Mesenchymal stem cell (in vitro differentiated cells and primary cell): ENCODE measurements at regions not wholly inside any gene's neighbourhood (a gene's known extent, or its start where the extent isn't known, plus 50 kb on each side); places are given as distances from the start of the nearest gene placed in this dataset.

Experiments
- DNase-seq: peaks from one replicate; pipeline ENCODE4 v3.0.0-alpha.2; 2013
- H2AFZ ChIP-seq: one replicate; pipeline ENCODE4 v1.6.1; 2013; ENCODE audit warnings: low read depth, mild to moderate bottlenecking, control low read depth, inconsistent platforms, low read length, moderate library complexity
- H2AK5ac ChIP-seq: 2 replicates; pipeline ENCODE4 v1.6.1; 2013; ENCODE audit warnings: low read length, moderate library complexity, mild to moderate bottlenecking, inconsistent platforms; ENCODE audit not compliant: severe bottlenecking
- H2BK120ac ChIP-seq: one replicate; pipeline ENCODE4 v1.6.1; 2013; ENCODE audit warnings: low read depth, mild to moderate bottlenecking, inconsistent platforms, low read length, moderate library complexity
- H2BK12ac ChIP-seq, 2 experiments: one replicate each; pipeline ENCODE4 v1.6.1; 2013; ENCODE audit warnings: inconsistent platforms in 2 of 2, low read length in 2 of 2, mild to moderate bottlenecking in 2 of 2, moderate library complexity in 2 of 2, control low read depth in 1 of 2
- H2BK15ac ChIP-seq: one replicate; pipeline ENCODE4 v1.6.1; 2013; ENCODE audit warnings: mild to moderate bottlenecking, low read depth, inconsistent platforms; ENCODE audit not compliant: poor library complexity, severe bottlenecking
- H2BK5ac ChIP-seq: 2 replicates; pipeline ENCODE4 v1.6.1; 2013; ENCODE audit warnings: low read depth, mild to moderate bottlenecking, low read length, control low read depth, inconsistent platforms; ENCODE audit not compliant: poor library complexity, severe bottlenecking
- H3K14ac ChIP-seq, 2 experiments: one replicate each; pipeline ENCODE4 v1.6.1; 2013; ENCODE audit warnings: inconsistent platforms in 2 of 2, low read length in 2 of 2, control low read depth in 1 of 2, mild to moderate bottlenecking in 1 of 2, moderate library complexity in 1 of 2
- H3K18ac ChIP-seq, 2 experiments: one replicate each; pipeline ENCODE4 v1.6.1; 2013; ENCODE audit warnings: inconsistent platforms in 2 of 2, low read length in 2 of 2, control low read depth in 1 of 2, low read depth in 1 of 2, mild to moderate bottlenecking in 1 of 2
- H3K23ac ChIP-seq, 2 experiments: one replicate each; pipeline ENCODE4 v1.6.1; 2013; ENCODE audit warnings: inconsistent platforms in 2 of 2, low read length in 2 of 2, mild to moderate bottlenecking in 2 of 2, moderate library complexity in 2 of 2, control low read depth in 1 of 2
- H3K27ac ChIP-seq: 2 replicates; pipeline ENCODE4 v1.5.1; 2013; ENCODE audit warnings: mild to moderate bottlenecking, moderate library complexity, low read length, control low read depth, inconsistent platforms; ENCODE audit not compliant: poor library complexity, severe bottlenecking
- H3K27me3 ChIP-seq, 2 experiments: 2 replicates each; pipeline versions ENCODE4 v1.6.1 to v1.7.0; 2013; ENCODE audit warnings: low read length in 2 of 2, mild to moderate bottlenecking in 2 of 2, moderate library complexity in 2 of 2, control low read depth in 1 of 2, inconsistent platforms in 1 of 2; ENCODE audit not compliant: control insufficient read depth in 1 of 2, insufficient read depth in 1 of 2
- H3K36me3 ChIP-seq, 2 experiments: 2 replicates each; pipeline versions ENCODE4 v1.6.1 to v1.7.0; 2013; ENCODE audit warnings: low read length in 2 of 2, control low read depth in 1 of 2, inconsistent platforms in 1 of 2, low read depth in 1 of 2, mild to moderate bottlenecking in 1 of 2; ENCODE audit not compliant: insufficient read depth in 2 of 2, control insufficient read depth in 1 of 2
- H3K4ac ChIP-seq, 2 experiments: one replicate each; pipeline ENCODE4 v1.6.1; 2013; ENCODE audit warnings: inconsistent platforms in 2 of 2, low read length in 2 of 2, mild to moderate bottlenecking in 2 of 2, moderate library complexity in 2 of 2, control low read depth in 1 of 2, low read depth in 1 of 2
- H3K4me1 ChIP-seq: 2 replicates; pipeline ENCODE4 v1.6.1; 2013; ENCODE audit warnings: low read depth, low read length, control low read depth; ENCODE audit not compliant: control insufficient read depth, insufficient read depth
- H3K4me2 ChIP-seq: 2 replicates; pipeline ENCODE4 v1.6.1; 2013; ENCODE audit warnings: low read length, mild to moderate bottlenecking, inconsistent platforms; ENCODE audit not compliant: poor library complexity, severe bottlenecking
- H3K4me3 ChIP-seq, 2 experiments: 2 replicates each; pipeline versions ENCODE4 v1.5.1 to v1.7.0; 2013; ENCODE audit warnings: low read length in 2 of 2, mild to moderate bottlenecking in 2 of 2, control low read depth in 1 of 2, low read depth in 1 of 2; ENCODE audit not compliant: insufficient read depth in 1 of 2
- H3K79me1 ChIP-seq: replicated peaks from 2 replicates; pipeline ENCODE4 v1.6.1; 2013; ENCODE audit warnings: mild to moderate bottlenecking, control low read depth, low read length, inconsistent platforms; ENCODE audit not compliant: poor library complexity, severe bottlenecking
- H3K9ac ChIP-seq: 2 replicates; pipeline ENCODE4 v1.7.0; 2013; ENCODE audit warnings: mild to moderate bottlenecking, low read length, moderate library complexity
- H3K9me3 ChIP-seq: 2 replicates; pipeline ENCODE4 v1.7.0; 2013; ENCODE audit warnings: mild to moderate bottlenecking, low read length; ENCODE audit not compliant: control insufficient read depth
- H4K8ac ChIP-seq: one replicate; pipeline ENCODE4 v1.6.1; 2013; ENCODE audit warnings: inconsistent platforms, mild to moderate bottlenecking, low read length, moderate library complexity
- H4K91ac ChIP-seq: one replicate; pipeline ENCODE4 v1.6.1; 2013; ENCODE audit warnings: mild to moderate bottlenecking, low read length, inconsistent platforms
- WGBS: methylation state at CpG from one replicate; pipeline ENCODE4 v1.1.7; 2013; ENCODE audit warnings: mixed read lengths; 5-methylcytosine and 5-hydroxymethylcytosine counted together

DNA sequence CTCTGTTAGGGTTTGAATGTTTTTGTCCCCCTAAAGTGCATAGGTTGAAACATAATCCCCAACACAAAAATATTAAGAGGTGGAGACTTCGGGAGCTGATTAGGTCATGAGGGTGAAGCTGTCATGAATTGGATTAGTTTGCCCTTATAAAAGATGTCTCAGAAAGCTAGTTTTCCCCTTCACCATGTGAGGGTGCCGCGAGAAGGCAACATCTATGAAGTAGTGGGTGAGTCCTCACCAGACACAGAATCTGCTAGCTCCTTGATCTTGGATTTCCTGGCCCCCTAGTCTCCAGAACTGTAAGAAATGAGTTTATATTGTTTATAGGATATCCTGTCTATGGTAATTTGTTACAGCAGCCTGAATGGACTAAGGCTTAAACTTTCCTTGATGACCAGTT lies 301.5 kb upstream of the ATP2B1 start:
- Histone ChIP-seq H3K4me2 (no peak overlapping the region), H3K4me1 (no peaks in the 10 kb centered on the region), H3K23ac (no peak overlapping the region), H3K9ac (no peak overlapping the region), H3K79me1 (no peaks in the 10 kb centered on the region), H3K4ac (no peak overlapping the region), H3K18ac (no peak overlapping the region), H2BK5ac (no peak overlapping the region), H2BK120ac (no peak overlapping the region), H4K91ac (no peak overlapping the region), H3K27me3 (no peaks in the 10 kb centered on the region), H3K9me3 (no peaks in the 10 kb centered on the region), H2AK5ac (no peak overlapping the region), H2BK15ac (no peak overlapping the region), H3K4me3 (no peak overlapping the region), H2AFZ (no peak overlapping the region), H3K14ac (no peak overlapping the region), H3K27ac (no peak overlapping the region), H3K36me3 (no peaks in the 10 kb centered on the region), H2BK12ac (peak overlapping the region in 1 of 2 experiments; percentile 33), H4K8ac (no peak overlapping the region)
- 96% methylated on average over 3 of the region's 3 CpGs for WGBS
- peak; percentile 22 for DNase-seq

- H2AK5ac ChIP-seq: no peak overlapping the region
- H3K36me3 ChIP-seq: no peaks in the 10 kb centered on the region
- H3K4me1 ChIP-seq: no peaks in the 10 kb centered on the region
- H3K9me3 ChIP-seq: no peaks in the 10 kb centered on the region
- no peak overlapping the region for H3K9ac ChIP-seq
- no peak overlapping the region for H3K14ac ChIP-seq
- WGBS: no CpG with 5 or more reads among the region's 3 CpGs
- no peaks in the 10 kb centered on the region for H3K27me3 ChIP-seq
- no peak overlapping the region for H3K4me2 ChIP-seq
- no peak overlapping the region for H2BK12ac ChIP-seq
- no peak overlapping the region for H2BK120ac ChIP-seq
- no peak overlapping the region for H2AFZ ChIP-seq
- no peak overlapping the region for H3K23ac ChIP-seq
- H2BK15ac ChIP-seq: no peak overlapping the region
- H4K91ac ChIP-seq: no peak overlapping the region
- H3K27ac ChIP-seq: no peak overlapping the region
- DNase-seq: peak; percentile 11
- no peak overlapping the region for H4K8ac ChIP-seq
- no peak overlapping the region for H3K4me3 ChIP-seq
- no peak overlapping the region for H3K18ac ChIP-seq
- no peaks in the 10 kb centered on the region for H3K79me1 ChIP-seq
- H3K4ac ChIP-seq: no peak overlapping the region
- H2BK5ac ChIP-seq: no peak overlapping the region
These were observed 299.6 kb upstream of the ATP2B1 start for GRCh38 chr12:90008277-90008676.

GRCh38 chr12:90004319-90005074 lies 295.9 kb upstream of the ATP2B1 start:
- H3K27ac ChIP-seq: no peak overlapping the region
- H3K4ac ChIP-seq: no peak overlapping the region
- H2AK5ac ChIP-seq: no peak overlapping the region
- no peak overlapping the region for H2BK12ac ChIP-seq
- H2AFZ ChIP-seq: no peak overlapping the region
- DNase-seq: no peak
- H4K8ac ChIP-seq: no peak overlapping the region
- no peaks in the 10 kb centered on the region for H3K36me3 ChIP-seq
- no peak overlapping the region for H3K23ac ChIP-seq
- no peak overlapping the region for H3K14ac ChIP-seq
- no peak overlapping the region for H2BK15ac ChIP-seq
- H2BK120ac ChIP-seq: no peak overlapping the region
- no peaks in the 10 kb centered on the region for H3K9me3 ChIP-seq
- no peaks in the 10 kb centered on the region for H3K79me1 ChIP-seq
- H3K27me3 ChIP-seq: no peaks in the 10 kb centered on the region
- no peak overlapping the region for H3K9ac ChIP-seq
- H3K18ac ChIP-seq: peak overlapping the region in 1 of 2 experiments; percentile 48
- no peak overlapping the region for H4K91ac ChIP-seq
- no peak overlapping the region for H3K4me2 ChIP-seq
- H3K4me1 ChIP-seq: no peaks in the 10 kb centered on the region
- H2BK5ac ChIP-seq: no peak overlapping the region
- 51% methylated on average over 5 of the region's 5 CpGs for WGBS
- H3K4me3 ChIP-seq: no peak overlapping the region

DNA sequence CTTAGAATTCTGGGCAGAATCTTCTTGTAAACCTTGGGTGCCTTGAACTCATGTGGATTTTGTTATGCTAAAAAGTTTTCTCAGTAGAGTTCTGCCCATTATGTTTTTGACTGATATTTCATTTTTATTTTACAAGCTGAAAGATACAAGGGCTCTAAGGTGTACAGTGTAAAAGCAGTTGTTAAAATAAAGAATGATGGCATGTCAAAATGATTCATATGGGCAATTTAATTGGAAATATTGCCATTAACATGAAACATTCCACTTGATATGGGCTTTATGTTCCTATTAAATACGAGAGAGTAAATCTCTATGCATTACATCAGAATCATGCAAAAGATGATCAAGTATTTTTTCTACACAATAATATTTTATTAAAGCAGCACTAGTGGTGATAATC lies 295.1 kb upstream of the ATP2B1 start:
- Histone ChIP-seq H3K14ac (no peak overlapping the region), H3K4me3 (no peak overlapping the region), H3K18ac (no peak overlapping the region), H2AK5ac (no peak overlapping the region), H3K9ac (no peak overlapping the region), H3K27me3 (no peaks in the 10 kb centered on the region), H2BK12ac (no peak overlapping the region), H3K4me1 (no peaks in the 10 kb centered on the region), H4K91ac (no peak overlapping the region), H2BK5ac (no peak overlapping the region), H3K9me3 (no peaks in the 10 kb centered on the region), H3K23ac (no peak overlapping the region), H2BK15ac (no peak overlapping the region), H3K27ac (no peak overlapping the region), H4K8ac (no peak overlapping the region), H3K79me1 (no peaks in the 10 kb centered on the region), H3K4me2 (no peak overlapping the region), H3K4ac (no peak overlapping the region), H2BK120ac (no peak overlapping the region), H2AFZ (no peak overlapping the region), H3K36me3 (no peaks in the 10 kb centered on the region)
- no peak for DNase-seq
- no CpG with 5 or more reads among the region's 1 CpG for WGBS
